ENCODE measurements at regions not wholly inside any gene's neighbourhood (a gene's known extent, or its start where the extent isn't known, plus 50 kb on each side); places are given as distances from the start of the nearest gene placed in this dataset.

DNA sequence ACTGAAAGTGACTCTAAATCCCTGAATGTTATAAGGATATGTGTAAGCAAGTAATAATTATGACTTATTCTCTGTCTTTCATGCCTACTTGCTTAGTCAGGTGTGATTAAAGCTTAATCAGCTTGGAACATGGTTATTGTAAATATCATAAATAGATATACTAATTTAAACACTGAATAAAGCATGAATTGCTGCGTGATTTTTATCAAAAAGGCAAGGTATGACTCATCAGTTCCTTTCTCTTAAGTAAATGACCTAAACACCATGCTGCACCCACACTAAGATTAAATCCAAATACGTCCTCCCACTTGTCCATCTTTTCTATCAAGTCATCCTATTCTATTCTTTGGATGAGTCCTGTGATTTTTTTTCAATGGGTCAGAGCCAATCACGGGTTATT lies 124.6 kb upstream of the MTAP start:
- no peak for DNase-seq (ENCODE audit: insufficient read length, low spot score)

GRCh38 chr9:21679432-21679831 lies 123.0 kb upstream of the MTAP start:
- TF ChIP-seq CTCF (IDR thresholded peaks at IDR 0.05; ENCODE audit: insufficient read depth, missing control alignments), result no peak
- FAIRE-seq, result no peak
- no peak for DNase-seq (ENCODE audit: insufficient read length, low spot score)

More for the DNA sequence above, 124.6 kb upstream of the MTAP start:
- TF ChIP-seq CTCF (IDR thresholded peaks at IDR 0.05; ENCODE audit: insufficient read depth, missing control alignments), result no peak
- FAIRE-seq, result no peak

DNA sequence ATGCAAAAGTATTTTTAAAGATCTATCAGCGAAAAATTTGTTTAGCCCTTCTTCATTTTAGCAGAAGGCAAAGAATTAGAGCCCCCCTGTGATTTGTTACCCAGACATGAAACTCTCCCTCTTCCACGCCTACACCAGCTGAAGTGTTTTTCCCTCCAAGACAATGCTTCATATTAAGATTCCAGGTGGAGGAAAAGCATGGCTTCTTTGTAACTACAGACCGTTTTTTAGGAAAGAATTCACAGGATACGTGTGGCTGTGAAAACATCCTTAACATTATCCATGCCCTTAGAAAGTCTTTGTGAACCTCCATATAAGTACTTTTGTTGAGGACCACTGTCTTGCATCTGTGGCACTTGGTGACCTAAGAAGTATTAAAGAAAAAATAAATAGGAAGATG lies 121.8 kb upstream of the MTAP start:
- DNase-seq (ENCODE audit: insufficient read length, low spot score) (no peak), FAIRE-seq (no peak)
- TF ChIP-seq CTCF (IDR thresholded peaks at IDR 0.05; ENCODE audit: insufficient read depth, missing control alignments), result no peak

- no peak for FAIRE-seq
- no peak for DNase-seq (ENCODE audit: insufficient read length, low spot score)
- no peak for TF ChIP-seq CTCF (IDR thresholded peaks at IDR 0.05; ENCODE audit: insufficient read depth, missing control alignments)
These were observed 120.8 kb upstream of the MTAP start for GRCh38 chr9:21681641-21682040.

DNA sequence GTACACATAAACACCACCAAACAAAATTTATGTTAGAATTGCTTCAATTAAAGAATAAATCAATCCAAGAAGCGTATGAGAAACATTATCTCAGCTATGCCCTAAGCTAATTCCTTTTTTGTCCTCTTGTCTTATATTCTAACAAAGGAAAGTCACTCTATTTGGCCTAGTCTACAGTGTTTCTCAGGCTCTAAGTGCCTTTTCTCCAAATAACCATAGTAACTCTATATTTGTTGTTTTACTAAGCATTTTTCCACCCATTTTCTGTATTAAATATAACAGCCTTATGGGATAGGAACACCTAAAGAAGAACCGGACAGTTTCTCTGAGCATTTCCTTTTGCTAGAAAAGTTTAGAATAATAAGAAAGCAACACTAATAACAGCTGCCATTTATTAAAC lies 120.1 kb upstream of the MTAP start:
- FAIRE-seq (no peak), DNase-seq (ENCODE audit: insufficient read length, low spot score) (no peak)
- TF ChIP-seq CTCF (IDR thresholded peaks at IDR 0.05; ENCODE audit: insufficient read depth, missing control alignments), result no peak

DNA sequence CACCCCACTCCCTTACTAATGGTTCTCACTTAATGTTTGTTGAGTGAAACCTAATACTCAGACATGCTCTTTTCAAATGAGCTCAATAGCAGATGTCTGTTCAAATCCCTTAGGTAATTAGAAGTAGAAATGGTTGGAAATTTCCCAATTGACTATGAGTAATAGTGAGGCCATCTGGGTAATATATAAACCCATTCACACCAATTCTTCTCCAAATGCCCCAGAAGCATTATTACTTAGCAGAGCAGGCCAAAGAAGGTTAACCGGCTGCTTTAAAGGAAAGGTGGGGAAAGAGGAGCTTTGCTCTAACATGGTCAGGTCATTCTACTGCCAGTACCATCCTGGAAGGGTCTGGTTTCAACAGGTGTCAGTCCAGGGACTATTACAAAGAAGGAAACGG lies 119.5 kb upstream of the MTAP start:
- DNase-seq (ENCODE audit: insufficient read length, low spot score) (no peak), FAIRE-seq (no peak)
- TF ChIP-seq CTCF (IDR thresholded peaks at IDR 0.05; ENCODE audit: insufficient read depth, missing control alignments), result no peak

DNA sequence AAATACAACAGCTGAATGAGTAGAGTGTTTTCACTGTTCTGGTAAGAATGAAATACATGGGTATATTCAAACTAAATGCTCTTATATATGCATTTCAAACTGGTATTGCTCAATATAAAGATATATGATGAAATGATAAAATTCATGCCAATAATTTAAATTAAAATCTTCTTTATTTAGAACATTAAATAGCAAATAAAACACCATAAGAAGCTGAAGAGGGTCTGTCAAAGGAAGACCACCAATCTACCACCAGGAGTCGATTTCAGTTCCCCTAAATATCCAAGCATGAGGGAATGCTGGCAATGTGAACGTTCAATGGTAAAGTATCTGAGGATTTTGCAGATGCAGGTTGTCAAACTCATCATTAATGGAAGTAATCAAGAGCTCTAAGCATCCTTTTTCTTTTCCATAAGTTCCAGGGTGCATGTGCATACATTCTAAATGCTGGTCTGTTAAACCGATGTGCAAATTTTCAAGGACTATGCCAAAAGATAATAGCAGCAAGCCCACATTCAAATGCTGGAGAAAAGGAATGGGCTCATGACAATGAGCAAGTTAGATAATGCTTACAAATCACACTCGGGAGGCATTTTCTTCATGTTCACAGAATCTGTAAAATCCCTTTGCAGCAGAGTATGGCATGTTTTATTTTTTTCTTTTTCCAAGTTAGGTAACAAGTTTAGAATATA lies 118.8 kb upstream of the MTAP start:
- DNase-seq (ENCODE audit: insufficient read length, low spot score), result no peak
- TF ChIP-seq CTCF (IDR thresholded peaks at IDR 0.05; ENCODE audit: insufficient read depth, missing control alignments), result no peak
- FAIRE-seq, result no peak

All from D721Med (cell line).